ENCODE measurements at regions not wholly inside any gene's neighbourhood (a gene's known extent, or its start where the extent isn't known, plus 50 kb on each side); places are given as distances from the start of the nearest gene placed in this dataset.

DNA sequence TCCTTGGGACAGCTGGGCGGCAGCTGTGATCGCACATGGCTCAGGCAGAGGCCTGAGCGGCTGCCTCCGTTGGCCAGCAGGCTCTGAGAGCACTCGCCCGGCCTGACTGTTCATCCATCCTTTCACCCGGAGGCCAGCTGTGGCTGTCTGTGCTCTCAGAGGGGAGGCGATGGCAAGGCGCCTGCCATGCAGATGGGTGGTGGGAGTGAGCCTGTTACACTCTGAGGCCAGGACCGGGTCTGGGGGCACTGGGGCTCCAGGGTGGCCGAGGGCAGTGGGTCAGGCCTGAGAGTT, 292.3 kb downstream of the TMEM121 start:
- H2BK12ac ChIP-seq (ENCODE audit: low read depth, low read length): no peak overlapping the region
- no peak overlapping the region for H2AFZ ChIP-seq (ENCODE audit: low read length)
- H3K79me1 ChIP-seq (ENCODE audit: low read depth, low read length): no peaks in the 10 kb centered on the region
- H3K9ac ChIP-seq (replicated peaks in 1 of 4; ENCODE audit: extremely low read depth in 1 of 4, low read depth in 3 of 4, low read length in 3 of 4): no peak overlapping the region
- H2BK5ac ChIP-seq (ENCODE audit: low read depth, low read length): no peak overlapping the region
- no peak overlapping the region for H3K27ac ChIP-seq (ENCODE audit: low read depth, low read length)
- H3K9me3 ChIP-seq (ENCODE audit: insufficient read depth in 2 of 2, low read depth in 1 of 2, low read length in 1 of 2): peaks cover 71 to 80% of the 10 kb centered on the region in 2 experiments
- H3K14ac ChIP-seq (ENCODE audit: insufficient read length): no peak overlapping the region
- no peak overlapping the region for H4K5ac ChIP-seq (ENCODE audit: insufficient read length, low read depth, low read length)
- WGBS, 2 experiments (ENCODE audit: extremely low coverage in 1 of 2, insufficient coverage in 1 of 2, insufficient read length in 1 of 2, insufficient replicate concordance in 2 of 2, low coverage in 1 of 2, low lambda C conversion rate in 2 of 2, missing lambda C conversion rate in 1 of 2): 77% methylated on average over 11 of the region's 11 CpGs; no CpG with 5 or more reads in 1 of the 2 experiments
- no peaks in the 10 kb centered on the region for H3K36me3 ChIP-seq (ENCODE audit: control insufficient read depth in 2 of 4, insufficient read depth in 4 of 4, low read length in 3 of 4)
- H2BK20ac ChIP-seq (ENCODE audit: low read length): no peak overlapping the region
- CTCF ChIA-PET (ENCODE audit: partially characterized antibody): no interaction called here
- no peak overlapping the region for H3K23ac ChIP-seq (ENCODE audit: insufficient read length)
- POLR2A ChIA-PET (ENCODE audit: partially characterized antibody): no interaction called here
- FAIRE-seq (no peak), DNase-seq (ENCODE audit: low read depth in 1 of 2, low spot score in 2 of 2) (no peak)
- no peak overlapping the region for H2BK120ac ChIP-seq (replicated peaks; ENCODE audit: low read depth, low read length)
- H3K4me3 ChIP-seq (ENCODE audit: extremely low read depth in 1 of 4, insufficient read depth in 2 of 4, low read depth in 3 of 4, low read length in 4 of 4): no peak overlapping the region
- no peaks in the 10 kb centered on the region for H3K4me1 ChIP-seq (replicated peaks in 1 of 4; ENCODE audit: control insufficient read depth in 3 of 4, insufficient read depth in 4 of 4, low read length in 3 of 4)
- TF ChIP-seq E2F6 (IDR thresholded peaks at IDR 0.05): no peak
- TF ChIP-seq BCL11A (IDR thresholded peaks at IDR 0.05; ENCODE audit: low read depth in 2 of 2, low read length in 2 of 2): no peak
- TF ChIP-seq JUND (IDR thresholded peaks at IDR 0.05; ENCODE audit: low read length): no peak
- TF ChIP-seq RBBP5 (IDR thresholded peaks at IDR 0.05; ENCODE audit: borderline replicate concordance, low read depth, low read length): no peak
- TF ChIP-seq CBX5 (IDR thresholded peaks at IDR 0.05; ENCODE audit: low read depth, low read length): no peak
- TF ChIP-seq ATF3 (IDR thresholded peaks at IDR 0.05; ENCODE audit: insufficient read depth, low read depth, low read length): no peak
- TF ChIP-seq RFX5 (IDR thresholded peaks at IDR 0.05; ENCODE audit: borderline replicate concordance, low read depth, low read length): no peak
- no peak for TF ChIP-seq HDAC6 (IDR thresholded peaks at IDR 0.05; ENCODE audit: low read depth, low read length)
- no peak for TF ChIP-seq YY1 (IDR thresholded peaks at IDR 0.05; ENCODE audit: low read depth, low read length)
- TF ChIP-seq ASH2L (IDR thresholded peaks at IDR 0.05; ENCODE audit: low read length): no peak
- H2AK5ac ChIP-seq (ENCODE audit: low read depth, low read length): no peak overlapping the region
- H3K4me2 ChIP-seq (ENCODE audit: insufficient read depth in 1 of 2, low read depth in 2 of 2, low read length in 2 of 2): no peak overlapping the region
- no peak overlapping the region for H2BK15ac ChIP-seq (ENCODE audit: low read length)
- no peak overlapping the region for H3K56ac ChIP-seq (replicated peaks; ENCODE audit: insufficient read length, low read depth, low read length)
- H3K4ac ChIP-seq (replicated peaks; ENCODE audit: insufficient read length, low read depth, low read length): no peak overlapping the region
- no peak overlapping the region for H4K8ac ChIP-seq (ENCODE audit: extremely low read depth, insufficient read depth, low read length)
- no peaks in the 10 kb centered on the region for H3K27me3 ChIP-seq (replicated peaks in 1 of 4; ENCODE audit: control insufficient read depth in 3 of 4, extremely low read depth in 1 of 4, insufficient read depth in 3 of 4, low read length in 3 of 4)
- no peak overlapping the region for H3K18ac ChIP-seq (ENCODE audit: extremely low read depth, low read length)
- no peaks in the 10 kb centered on the region for H3K79me2 ChIP-seq (ENCODE audit: control insufficient read depth in 1 of 2, insufficient read depth in 2 of 2, low read length in 2 of 2)
- H4K20me1 ChIP-seq (replicated peaks in 1 of 2; ENCODE audit: control insufficient read depth in 1 of 2, insufficient read depth in 2 of 2, low read length in 2 of 2): no peaks in the 10 kb centered on the region
- no peaks in the 10 kb centered on the region for H3K23me2 ChIP-seq (ENCODE audit: low read depth, low read length)
- H4K91ac ChIP-seq (replicated peaks; ENCODE audit: insufficient read length, low read length): no peak overlapping the region

Data from H1 (cell line).